HUES48 (cell line): ENCODE measurements at regions not wholly inside any gene's neighbourhood (a gene's known extent, or its start where the extent isn't known, plus 50 kb on each side); places are given as distances from the start of the nearest gene placed in this dataset.

ENCODE experiments used
- H3K27ac ChIP-seq: one replicate; pipeline ENCODE4 v1.7.0; 2013; ENCODE audit warnings: low read depth, low read length, inconsistent platforms
- H3K27me3 ChIP-seq: 2 replicates; pipeline ENCODE4 v1.6.1; 2013; ENCODE audit warnings: mild to moderate bottlenecking, low read length; ENCODE audit not compliant: control insufficient read depth, insufficient read depth
- H3K36me3 ChIP-seq: 2 replicates; pipeline ENCODE4 v1.6.1; 2013; ENCODE audit warnings: low read length; ENCODE audit not compliant: control insufficient read depth, insufficient read depth
- H3K4me1 ChIP-seq: 2 replicates; pipeline ENCODE4 v1.6.1; 2013; ENCODE audit warnings: mild to moderate bottlenecking, low read length; ENCODE audit not compliant: control insufficient read depth, insufficient read depth
- H3K4me3 ChIP-seq: 2 replicates; pipeline ENCODE4 v1.5.1; 2013; ENCODE audit warnings: mild to moderate bottlenecking, low read depth, low read length
- H3K9ac ChIP-seq: 2 replicates; pipeline ENCODE4 v1.6.1; 2013; ENCODE audit warnings: mild to moderate bottlenecking, low read depth, low read length, moderate library complexity
- H3K9me3 ChIP-seq: 2 replicates; pipeline ENCODE4 v1.6.1; 2013; ENCODE audit warnings: low read length; ENCODE audit not compliant: control insufficient read depth, insufficient read depth

DNA sequence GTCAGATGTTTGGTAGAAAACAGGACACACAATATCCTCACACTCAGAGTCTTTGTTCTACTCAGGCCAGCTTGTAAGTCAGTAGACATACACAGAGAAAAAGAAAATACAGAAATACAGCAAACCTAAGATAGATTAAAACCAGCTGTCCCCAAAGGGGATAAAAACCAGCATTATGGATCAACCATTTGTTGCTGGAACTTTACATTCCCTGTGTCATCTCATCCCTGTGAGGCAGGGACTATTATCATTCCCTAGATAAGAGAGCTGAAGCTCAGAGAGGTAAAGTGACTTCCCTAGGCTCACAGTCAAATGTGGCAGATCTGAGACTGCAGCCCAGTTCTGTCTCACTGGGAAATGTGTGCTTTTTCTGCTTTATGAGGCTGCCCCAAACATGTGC is 80.7 kb downstream of the DMRTA2 start:
- Histone ChIP-seq H3K36me3 (no peaks in the 10 kb centered on the region), H3K9me3 (no peaks in the 10 kb centered on the region), H3K4me1 (no peaks in the 10 kb centered on the region), H3K4me3 (no peak overlapping the region), H3K27ac (no peak overlapping the region), H3K9ac (no peak overlapping the region), H3K27me3 (no peaks in the 10 kb centered on the region)

DNA sequence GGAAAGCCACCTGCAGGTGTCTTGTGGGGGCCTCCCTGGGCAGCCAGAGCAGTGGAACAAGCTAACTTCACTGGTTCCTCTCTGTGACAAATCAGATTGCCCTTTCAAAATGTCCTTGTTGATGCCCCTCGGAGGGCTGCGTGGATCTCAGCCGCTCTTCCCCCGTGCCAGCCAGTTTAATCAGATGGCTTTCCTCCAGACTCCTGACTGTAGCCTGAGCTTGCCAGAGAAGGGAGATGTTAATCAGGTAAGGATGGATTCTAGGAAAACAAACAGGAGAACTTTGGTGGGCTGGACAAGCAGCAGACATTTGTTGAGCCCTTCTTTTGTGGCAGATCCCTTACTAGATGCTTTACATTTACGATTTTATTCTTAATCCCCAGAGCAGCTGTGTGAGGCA is 88.2 kb downstream of the DMRTA2 start:
- H3K4me3 ChIP-seq: no peak overlapping the region
- H3K9me3 ChIP-seq: no peaks in the 10 kb centered on the region
- H3K9ac ChIP-seq: no peak overlapping the region
- H3K36me3 ChIP-seq: no peaks in the 10 kb centered on the region
- H3K4me1 ChIP-seq: no peaks in the 10 kb centered on the region
- H3K27me3 ChIP-seq: peaks cover 37% of the 10 kb centered on the region
- no peak overlapping the region for H3K27ac ChIP-seq

DNA sequence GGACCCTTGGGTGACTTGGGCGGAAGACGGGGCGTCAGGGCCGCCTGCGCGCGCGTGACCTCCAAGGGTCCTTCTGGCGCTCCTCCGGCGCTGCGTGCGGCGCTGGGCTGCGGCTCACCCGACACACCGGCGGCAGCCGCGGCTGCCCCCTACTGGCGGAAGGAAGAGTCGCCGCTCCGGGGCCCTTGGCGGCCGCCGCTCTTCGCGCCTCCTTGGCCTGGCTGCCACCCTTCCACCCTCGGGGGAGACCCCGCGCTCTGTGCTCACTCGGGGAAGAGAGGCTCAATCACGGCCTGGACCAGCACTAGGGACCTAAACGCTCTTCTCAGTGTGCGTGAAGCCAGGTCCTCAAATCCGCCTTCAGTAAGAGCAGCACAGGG is 89.7 kb downstream of the DMRTA2 start:
- Histone ChIP-seq H3K4me3 (peak overlapping the region; percentile 69), H3K27me3 (peaks cover 37% of the 10 kb centered on the region), H3K9me3 (no peaks in the 10 kb centered on the region), H3K4me1 (no peaks in the 10 kb centered on the region), H3K9ac (peak overlapping the region; percentile 44), H3K36me3 (no peaks in the 10 kb centered on the region), H3K27ac (no peak overlapping the region)

DNA sequence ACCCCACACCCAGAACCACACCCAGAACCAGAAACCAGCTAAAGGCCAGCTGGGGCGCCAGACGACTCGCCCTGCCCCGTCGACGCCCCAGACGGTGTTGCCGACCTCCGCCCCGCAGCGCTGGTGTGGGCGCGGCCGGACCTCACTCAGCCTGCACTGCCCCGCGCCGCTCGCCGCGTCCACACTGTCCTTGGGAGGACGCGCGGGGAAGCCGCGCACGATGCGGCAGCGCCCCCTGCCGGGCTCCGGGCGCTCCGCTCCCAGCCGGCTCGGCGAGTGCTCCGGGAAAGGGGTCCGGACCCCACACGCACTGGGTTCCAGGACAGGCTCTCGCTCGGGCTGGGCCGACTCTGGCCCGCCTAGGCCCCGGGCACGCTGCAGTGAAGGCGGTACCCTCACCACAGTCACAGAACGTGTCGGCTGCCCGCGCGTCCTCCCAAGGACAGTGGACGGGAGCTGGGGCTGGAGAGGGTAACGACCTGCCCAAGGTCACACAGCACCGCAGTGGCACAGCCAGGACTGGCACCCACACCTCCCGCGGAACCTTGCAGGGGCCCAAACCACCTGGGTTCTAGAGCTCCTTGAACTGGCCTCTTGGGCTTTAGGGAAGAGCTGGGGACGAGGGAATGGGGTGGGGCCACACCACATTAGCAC is 90.2 kb downstream of the DMRTA2 start:
- Histone ChIP-seq H3K36me3 (no peaks in the 10 kb centered on the region), H3K9ac (peak overlapping the region; percentile 44), H3K27me3 (peaks cover 37% of the 10 kb centered on the region)

DNA sequence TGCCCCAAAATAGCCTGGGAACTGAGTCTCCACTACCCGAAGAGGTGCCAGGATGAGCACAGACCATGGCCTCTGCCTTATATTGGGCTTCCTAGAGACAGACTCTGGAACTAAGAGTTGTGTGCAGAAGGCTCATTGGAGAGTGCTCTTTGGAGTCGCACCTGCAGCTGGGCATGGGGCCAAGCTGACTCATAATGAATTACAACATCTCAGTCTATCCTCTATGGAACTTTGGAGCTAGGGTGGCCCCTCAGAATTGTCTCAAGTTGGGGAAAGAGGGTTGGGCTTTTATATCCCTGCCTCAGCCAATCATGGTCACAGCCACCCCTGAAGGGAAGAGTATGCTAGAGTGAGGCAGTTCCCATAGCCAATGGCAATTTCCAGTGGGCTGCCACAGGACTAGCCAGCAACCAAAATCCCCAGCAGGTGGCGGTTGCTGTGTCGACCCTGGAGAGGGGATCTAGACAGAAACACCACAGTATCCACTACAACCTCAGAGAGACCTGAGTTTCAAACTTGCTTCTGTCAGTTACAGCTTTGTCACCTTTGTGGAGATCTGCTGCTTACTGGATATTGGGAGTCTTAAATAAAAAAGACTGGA is 93.8 kb downstream of the DMRTA2 start:
- no peak overlapping the region for H3K4me3 ChIP-seq
- peaks cover 29% of the 10 kb centered on the region for H3K27me3 ChIP-seq
- no peaks in the 10 kb centered on the region for H3K4me1 ChIP-seq
- no peaks in the 10 kb centered on the region for H3K36me3 ChIP-seq
- H3K27ac ChIP-seq: no peak overlapping the region
- no peak overlapping the region for H3K9ac ChIP-seq
- no peaks in the 10 kb centered on the region for H3K9me3 ChIP-seq

More for the DNA sequence above, 90.2 kb downstream of the DMRTA2 start:
- Histone ChIP-seq H3K9me3 (no peaks in the 10 kb centered on the region), H3K27ac (no peak overlapping the region), H3K4me1 (no peaks in the 10 kb centered on the region), H3K4me3 (peak overlapping the region; percentile 69)

DNA sequence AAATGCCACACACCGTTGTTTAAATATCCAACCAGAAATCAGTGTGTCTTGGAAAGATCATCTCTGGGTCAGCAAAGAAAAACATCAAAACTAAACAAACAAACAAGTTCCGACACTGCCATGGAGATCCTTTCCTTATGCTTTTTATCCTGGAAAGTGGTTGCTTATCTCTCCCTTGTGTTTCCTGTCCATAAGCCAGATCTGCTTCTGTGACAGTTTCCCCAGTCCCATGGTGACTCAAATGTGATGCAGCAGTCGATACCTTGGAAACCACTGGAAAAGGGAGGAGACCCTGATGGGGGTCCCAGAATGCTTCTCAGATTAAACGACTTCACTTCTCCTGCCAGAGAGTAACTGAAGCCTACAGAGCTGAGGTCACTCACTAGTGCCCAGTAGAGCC is 94.7 kb downstream of the DMRTA2 start:
- Histone ChIP-seq H3K9ac (no peak overlapping the region), H3K36me3 (no peaks in the 10 kb centered on the region), H3K9me3 (no peaks in the 10 kb centered on the region), H3K27me3 (peaks cover 21% of the 10 kb centered on the region), H3K4me3 (no peak overlapping the region), H3K27ac (no peak overlapping the region), H3K4me1 (no peaks in the 10 kb centered on the region)

DNA sequence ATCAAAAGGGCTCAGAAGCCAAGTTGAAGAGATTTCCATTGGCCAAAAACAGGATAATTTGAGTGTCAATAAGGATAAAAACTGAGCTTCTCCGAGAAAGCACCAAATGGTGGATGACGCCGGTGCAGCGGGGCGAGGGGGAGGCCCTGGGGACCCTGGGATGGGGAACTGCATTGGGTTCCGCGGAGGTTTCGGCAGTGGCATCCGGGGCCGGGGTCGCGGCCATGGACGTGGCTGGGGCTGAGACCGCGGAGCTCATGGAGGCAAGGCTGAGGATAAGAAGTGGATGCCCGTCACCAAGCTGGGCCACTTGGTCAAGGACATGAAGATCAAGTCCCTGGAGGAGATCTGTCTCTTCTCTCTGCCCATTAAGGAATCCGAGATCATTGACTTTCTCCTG is 97.2 kb downstream of the DMRTA2 start:
- Histone ChIP-seq H3K4me3 (no peak overlapping the region), H3K9me3 (no peaks in the 10 kb centered on the region), H3K36me3 (no peaks in the 10 kb centered on the region), H3K27ac (no peak overlapping the region), H3K9ac (no peak overlapping the region), H3K4me1 (no peaks in the 10 kb centered on the region), H3K27me3 (no peaks in the 10 kb centered on the region; the same call in 1 of the 2 replicates)

DNA sequence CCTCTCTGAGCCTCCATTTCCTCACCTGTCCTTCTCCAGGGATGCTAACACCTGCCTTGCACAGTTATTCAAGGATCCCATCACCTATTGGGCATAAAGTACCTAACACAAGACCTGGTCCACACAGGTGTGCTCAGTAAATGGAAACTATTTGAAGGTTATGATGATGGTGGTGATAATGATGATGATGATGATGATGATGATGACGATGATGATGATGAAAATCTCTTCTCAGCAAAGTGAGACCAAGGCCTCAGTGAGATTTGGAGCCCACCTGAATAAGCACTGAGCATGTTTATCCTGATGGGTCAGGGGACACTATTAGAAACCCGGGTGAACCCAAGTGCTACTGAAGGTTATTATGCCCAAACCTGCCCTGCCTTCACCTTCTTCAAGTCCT is 100.7 kb downstream of the DMRTA2 start:
- no peaks in the 10 kb centered on the region for H3K4me1 ChIP-seq
- H3K27me3 ChIP-seq: no peaks in the 10 kb centered on the region
- H3K4me3 ChIP-seq: no peak overlapping the region
- H3K9me3 ChIP-seq: no peaks in the 10 kb centered on the region
- H3K9ac ChIP-seq: no peak overlapping the region
- H3K36me3 ChIP-seq: no peaks in the 10 kb centered on the region
- H3K27ac ChIP-seq: no peak overlapping the region

DNA sequence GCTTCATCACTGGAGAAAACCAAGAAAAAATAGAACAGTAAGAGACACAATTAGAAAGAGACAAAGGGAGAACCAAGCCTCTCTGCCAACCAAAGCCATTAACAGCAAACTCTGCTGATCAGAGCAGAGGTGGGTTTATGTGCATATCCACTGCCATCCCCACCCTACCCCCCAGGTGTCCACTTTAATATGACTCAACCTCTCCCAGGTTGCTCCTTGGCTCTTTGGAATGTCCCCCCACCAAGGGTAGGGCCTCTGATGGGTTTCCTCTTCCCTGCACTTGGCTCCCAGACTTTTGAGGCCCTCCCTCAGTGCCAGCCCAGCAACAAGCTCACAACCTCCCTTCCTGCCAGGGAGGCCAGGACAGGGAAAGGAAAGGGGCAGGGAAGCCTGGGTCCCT is 104.8 kb downstream of the DMRTA2 start:
- Histone ChIP-seq H3K4me1 (no peaks in the 10 kb centered on the region), H3K27me3 (no peaks in the 10 kb centered on the region), H3K9me3 (no peaks in the 10 kb centered on the region), H3K9ac (no peak overlapping the region), H3K27ac (no peak overlapping the region), H3K4me3 (no peak overlapping the region), H3K36me3 (no peaks in the 10 kb centered on the region)

DNA sequence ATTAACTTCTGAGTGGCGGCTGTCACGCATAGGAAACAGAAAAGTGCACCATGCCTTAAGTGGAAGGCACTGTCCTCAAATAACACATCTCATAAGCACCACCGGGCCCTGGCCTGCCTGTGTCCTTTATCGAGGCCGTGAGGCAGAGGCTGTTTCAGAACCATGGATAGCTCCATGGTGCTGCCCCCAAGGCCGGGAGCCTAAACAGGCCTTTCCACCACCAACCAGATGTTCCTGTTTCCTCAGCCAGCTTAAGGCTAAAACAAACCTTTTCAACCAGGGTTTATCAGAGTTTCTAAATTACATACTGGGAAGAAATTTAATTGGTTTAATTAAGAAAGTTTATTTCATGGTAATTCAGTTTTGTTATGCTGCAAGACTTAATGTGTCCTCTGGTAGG is 114.4 kb downstream of the DMRTA2 start:
- Histone ChIP-seq H3K36me3 (no peaks in the 10 kb centered on the region), H3K27me3 (no peaks in the 10 kb centered on the region), H3K4me1 (0 out of 2 replicates have a peak, but pooled peaks cover 2% of the 10 kb centered on the region), H3K9ac (no peak overlapping the region), H3K9me3 (no peaks in the 10 kb centered on the region), H3K4me3 (no peak overlapping the region), H3K27ac (no peak overlapping the region)

DNA sequence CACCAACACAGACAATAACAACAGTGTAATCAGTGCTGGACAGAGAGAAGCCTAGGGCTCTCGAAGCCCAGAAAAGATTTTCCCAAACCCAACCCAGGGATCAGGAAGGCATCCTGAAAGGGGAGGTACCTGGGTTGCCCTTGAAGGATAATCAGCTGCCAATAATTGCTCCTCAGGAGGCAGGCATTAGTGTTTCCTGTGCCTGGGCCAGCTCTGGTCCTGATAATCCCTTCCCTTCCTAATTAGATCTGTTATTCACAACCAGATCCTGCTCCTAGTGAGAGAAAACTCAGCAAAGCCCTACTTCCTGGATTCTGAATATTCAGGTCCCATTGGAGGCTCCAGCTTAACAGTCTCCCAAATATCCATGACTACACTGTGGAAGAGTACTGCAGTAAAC is 117.4 kb downstream of the DMRTA2 start:
- Histone ChIP-seq H3K9me3 (no peaks in the 10 kb centered on the region), H3K27ac (no peak overlapping the region), H3K27me3 (no peaks in the 10 kb centered on the region), H3K36me3 (no peaks in the 10 kb centered on the region), H3K9ac (no peak overlapping the region), H3K4me1 (0 out of 2 replicates have a peak, but pooled peaks cover 2% of the 10 kb centered on the region), H3K4me3 (no peak overlapping the region)
